Stimulated activated naive CD8-positive, alpha-beta T cell treated with anti-CD3 and anti-CD28 coated beads, Interleukin-15, Interleukin-2, amounts not matched to agents 100 ng/mL and 50 ng/mL, for 24 hours (primary cell): ENCODE measurements at regions not wholly inside any gene's neighbourhood (a gene's known extent, or its start where the extent isn't known, plus 50 kb on each side); places are given as distances from the start of the nearest gene placed in this dataset.

Experiments used
- H3K27ac Mint-ChIP-seq: one replicate; pipeline ENCODE4 v1.8.0; 2021; ENCODE audit warnings: mild to moderate bottlenecking, mixed read lengths
- H3K27me3 Mint-ChIP-seq: one replicate; pipeline ENCODE4 v1.8.0; 2021; ENCODE audit warnings: mixed read lengths
- H3K36me3 Mint-ChIP-seq: one replicate; pipeline ENCODE4 v1.8.0; 2021; ENCODE audit warnings: low read depth, mixed read lengths
- H3K4me1 Mint-ChIP-seq: one replicate; pipeline ENCODE4 v1.8.0; 2021; ENCODE audit warnings: low read depth, mixed read lengths
- H3K4me3 Mint-ChIP-seq: one replicate; pipeline ENCODE4 v1.8.0; 2021; ENCODE audit warnings: mild to moderate bottlenecking, mixed read lengths
- H3K9me3 Mint-ChIP-seq: one replicate; pipeline ENCODE4 v1.8.0; 2021; ENCODE audit warnings: mixed read lengths

DNA sequence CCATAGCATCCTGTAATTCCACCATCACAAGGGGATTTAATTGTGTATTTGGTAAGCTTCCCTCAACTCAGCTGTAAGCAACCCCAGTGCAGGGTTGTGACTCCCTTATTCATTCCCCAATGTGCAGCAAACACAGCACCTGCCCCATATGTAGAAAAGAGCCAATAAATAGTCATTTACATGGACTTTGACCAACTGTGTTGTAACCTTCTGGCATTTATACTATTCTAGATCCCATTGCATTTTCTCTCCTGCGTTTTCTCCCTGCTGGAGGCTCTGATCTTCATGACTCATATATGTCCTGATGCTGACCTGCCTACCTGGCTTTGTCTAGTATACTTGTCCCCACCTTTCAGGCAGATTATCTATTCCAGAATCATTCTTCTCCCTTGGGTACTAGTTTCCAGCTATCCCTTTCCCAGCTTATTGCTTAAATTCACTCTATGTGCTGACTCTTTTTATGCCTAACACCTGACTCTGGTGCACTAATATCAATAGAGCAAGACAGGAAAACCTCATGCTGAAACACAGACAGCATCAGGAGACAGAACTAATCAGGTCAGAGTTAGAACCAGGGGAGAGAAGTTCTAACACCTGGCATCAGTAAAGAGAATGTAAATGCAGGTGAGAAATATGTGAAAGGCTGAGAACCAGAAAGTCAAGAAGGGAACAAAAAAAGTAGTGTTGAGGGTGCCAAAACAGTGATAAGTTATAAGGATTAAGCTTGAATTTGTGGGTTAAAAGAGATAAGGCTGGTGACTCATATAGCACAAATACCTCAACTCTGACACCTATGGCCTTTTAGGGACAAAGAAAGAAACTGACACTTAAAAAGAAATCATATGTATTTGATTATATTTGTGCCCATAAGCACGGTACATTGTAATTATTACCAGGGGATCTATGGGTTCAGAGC is 402.7 kb downstream of the IPMK start:
- Mint-ChIP-seq H3K9me3 (no peaks in the 10 kb centered on the region), H3K27ac (no peak overlapping the region), H3K4me1 (no peaks in the 10 kb centered on the region), H3K27me3 (no peaks in the 10 kb centered on the region), H3K4me3 (no peak overlapping the region), H3K36me3 (no peaks in the 10 kb centered on the region)

DNA sequence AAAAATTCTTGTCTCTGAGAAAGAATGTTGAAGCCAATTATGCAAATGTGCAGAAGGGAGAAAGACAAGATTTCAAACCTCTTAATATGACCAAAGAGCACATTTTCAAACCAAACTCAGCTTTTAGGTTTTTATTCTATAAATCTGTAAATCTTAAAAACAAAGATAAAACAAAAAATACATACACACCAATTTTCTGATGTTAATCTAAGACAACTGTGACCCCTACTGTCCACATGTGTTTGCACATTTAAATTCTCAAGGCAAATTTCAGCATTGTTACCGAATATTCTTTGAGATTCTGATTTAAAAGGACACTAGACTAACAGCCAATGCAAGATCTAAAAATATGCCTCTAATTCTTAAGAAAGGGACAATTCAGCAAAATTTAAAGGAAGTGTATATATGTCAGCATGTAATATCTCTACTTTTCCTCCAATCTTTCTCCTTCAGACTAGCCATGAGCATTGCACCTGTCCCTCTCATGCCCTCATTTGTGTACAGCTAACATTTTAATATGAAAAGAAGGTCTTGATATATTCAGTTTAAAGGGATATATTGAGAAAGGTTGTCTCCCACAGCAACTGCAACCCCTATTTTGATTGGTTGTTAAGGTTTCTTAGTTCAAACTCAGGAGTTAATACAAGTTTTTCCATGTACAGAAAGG is 417.9 kb downstream of the IPMK start:
- no peaks in the 10 kb centered on the region for H3K27me3 Mint-ChIP-seq
- H3K9me3 Mint-ChIP-seq: no peaks in the 10 kb centered on the region
- no peak overlapping the region for H3K4me3 Mint-ChIP-seq
- no peak overlapping the region for H3K27ac Mint-ChIP-seq
- no peaks in the 10 kb centered on the region for H3K4me1 Mint-ChIP-seq
- no peaks in the 10 kb centered on the region for H3K36me3 Mint-ChIP-seq

DNA sequence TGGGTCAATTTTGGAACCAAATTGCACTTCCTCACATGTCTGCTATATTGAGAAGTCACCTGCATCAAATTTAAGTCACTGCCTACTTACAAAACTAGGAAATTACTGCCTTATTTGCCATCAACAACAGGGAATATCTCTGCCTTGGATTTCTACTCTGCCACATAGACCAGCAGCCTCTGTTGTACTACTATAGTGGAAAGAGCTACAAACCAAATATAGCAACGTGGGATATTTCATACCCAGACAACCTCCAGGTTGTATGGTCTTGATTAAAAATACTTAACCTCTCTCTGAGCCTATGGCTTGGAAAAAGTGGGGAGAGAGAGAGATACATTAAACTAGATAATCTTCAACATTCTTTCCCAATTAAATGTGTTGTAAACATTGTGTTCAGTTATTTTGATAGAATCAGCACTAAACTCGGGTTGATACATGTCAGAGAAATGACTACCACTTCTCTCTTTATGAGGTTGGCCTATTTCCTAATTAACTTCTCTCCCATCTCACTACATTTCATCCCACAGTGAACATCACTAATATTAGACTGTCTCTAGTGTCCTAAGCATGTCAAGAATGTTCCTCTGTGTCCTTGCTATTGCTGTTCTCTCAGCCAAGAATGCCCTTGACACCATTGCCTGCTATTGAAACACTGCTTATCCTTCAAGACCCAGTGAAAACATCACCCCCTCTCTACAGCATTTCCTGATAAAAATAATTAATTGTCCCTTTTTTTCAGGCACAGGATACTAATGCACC is 421.2 kb downstream of the IPMK start:
- Mint-ChIP-seq H3K27ac (no peak overlapping the region), H3K4me1 (no peaks in the 10 kb centered on the region), H3K27me3 (no peaks in the 10 kb centered on the region), H3K36me3 (no peaks in the 10 kb centered on the region), H3K9me3 (no peaks in the 10 kb centered on the region), H3K4me3 (no peak overlapping the region)

GRCh38 chr10:57844387-57844998 is 423.2 kb downstream of the IPMK start:
- H3K4me1 Mint-ChIP-seq: no peaks in the 10 kb centered on the region
- no peaks in the 10 kb centered on the region for H3K36me3 Mint-ChIP-seq
- no peak overlapping the region for H3K27ac Mint-ChIP-seq
- H3K27me3 Mint-ChIP-seq: no peaks in the 10 kb centered on the region
- H3K9me3 Mint-ChIP-seq: peaks cover 6% of the 10 kb centered on the region
- H3K4me3 Mint-ChIP-seq: no peak overlapping the region

DNA sequence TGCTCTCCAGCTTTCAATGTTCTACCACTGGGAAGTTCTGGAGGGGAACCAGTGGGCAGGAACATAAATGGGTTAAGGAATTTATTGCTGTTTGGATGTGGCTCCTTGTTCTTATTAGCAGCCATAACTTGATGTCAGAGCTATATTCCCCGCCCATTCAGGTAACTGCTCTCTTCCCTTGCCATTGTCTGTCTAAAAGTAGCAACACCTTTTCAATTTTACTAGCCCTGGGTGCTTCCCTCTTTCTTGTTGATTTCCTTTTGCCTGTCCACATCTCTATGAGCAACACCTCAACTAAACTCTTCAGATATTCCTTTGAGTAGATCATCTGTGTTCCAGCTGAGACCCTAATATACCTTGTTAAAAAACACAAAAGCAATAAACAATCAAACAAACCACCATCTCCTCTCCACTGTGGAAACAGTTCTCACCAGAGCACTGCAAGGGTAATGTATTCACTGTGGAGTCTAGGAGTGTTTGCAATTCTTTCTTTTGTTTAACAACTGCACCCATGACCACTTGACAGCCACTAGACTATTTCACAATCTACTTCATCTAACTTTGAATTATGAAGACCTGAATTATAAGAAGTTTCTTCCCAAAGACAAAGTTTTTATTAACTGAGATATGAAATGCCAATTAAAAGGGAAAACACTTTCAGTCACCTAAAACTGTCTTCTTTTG is 436.7 kb downstream of the IPMK start:
- H3K27me3 Mint-ChIP-seq: no peaks in the 10 kb centered on the region
- H3K36me3 Mint-ChIP-seq: no peaks in the 10 kb centered on the region
- H3K9me3 Mint-ChIP-seq: no peaks in the 10 kb centered on the region
- no peaks in the 10 kb centered on the region for H3K4me1 Mint-ChIP-seq
- H3K27ac Mint-ChIP-seq: no peak overlapping the region
- H3K4me3 Mint-ChIP-seq: no peak overlapping the region

DNA sequence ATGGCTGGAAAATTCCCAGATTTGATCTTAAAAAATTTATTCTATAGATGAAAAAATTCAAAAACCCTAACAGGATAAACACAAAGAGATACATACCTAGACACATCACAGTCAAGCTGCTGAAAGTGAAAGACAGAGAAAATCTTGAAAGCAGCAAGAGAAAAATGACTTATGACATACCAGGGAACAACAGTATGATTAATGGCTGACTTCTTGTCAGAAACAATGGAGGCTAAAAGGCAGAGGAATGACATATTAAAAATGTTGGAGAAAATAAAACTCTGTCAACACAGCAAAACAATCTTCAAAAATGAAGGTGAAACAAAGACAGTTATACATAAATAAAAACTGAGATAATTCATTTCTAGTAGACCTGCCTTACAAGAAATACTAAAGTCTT is 442.7 kb downstream of the IPMK start:
- Mint-ChIP-seq H3K27me3 (no peaks in the 10 kb centered on the region), H3K4me3 (no peak overlapping the region), H3K27ac (no peak overlapping the region), H3K4me1 (no peaks in the 10 kb centered on the region), H3K9me3 (peaks cover 8% of the 10 kb centered on the region), H3K36me3 (no peaks in the 10 kb centered on the region)

DNA sequence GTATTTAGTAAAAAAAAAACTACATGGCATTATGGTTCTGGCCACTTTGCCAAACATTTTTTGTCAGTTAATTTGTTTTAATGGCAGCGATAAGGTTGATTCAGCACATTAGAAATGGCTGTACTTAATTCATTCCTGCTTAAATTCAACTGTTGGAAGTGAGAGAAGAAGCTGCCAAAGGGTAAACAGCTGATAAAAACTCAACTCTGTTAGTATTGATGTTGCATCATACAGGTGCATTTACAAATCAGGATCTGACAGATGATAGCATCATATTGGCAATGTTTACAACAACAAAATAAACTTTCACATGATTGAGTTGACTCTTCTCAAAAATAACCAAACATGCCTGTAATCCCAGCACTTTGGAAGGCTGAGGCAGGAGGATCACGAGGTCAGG is 444.3 kb downstream of the IPMK start:
- no peak overlapping the region for H3K27ac Mint-ChIP-seq

DNA sequence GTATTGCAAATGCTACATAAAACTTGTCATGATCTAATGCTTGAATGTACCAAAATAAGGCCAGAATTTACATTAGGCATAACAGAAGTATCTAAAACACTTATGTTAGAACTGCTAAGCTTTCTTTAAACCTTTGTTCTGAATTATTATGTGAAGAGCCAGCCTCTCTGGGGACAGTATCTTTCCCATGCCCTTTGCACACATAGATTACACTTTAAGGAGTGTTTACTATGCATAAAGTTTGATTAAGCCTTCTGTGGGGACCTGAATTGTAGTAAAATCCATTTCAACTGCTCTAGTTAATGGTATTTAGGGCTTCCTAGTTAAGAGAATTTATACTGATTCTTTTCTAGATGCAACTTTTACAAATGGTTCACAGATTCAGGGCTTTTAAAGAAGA is 444.7 kb downstream of the IPMK start:
- H3K27ac Mint-ChIP-seq: no peak overlapping the region
- no peaks in the 10 kb centered on the region for H3K27me3 Mint-ChIP-seq
- H3K9me3 Mint-ChIP-seq: peaks cover 8% of the 10 kb centered on the region
- no peaks in the 10 kb centered on the region for H3K36me3 Mint-ChIP-seq
- H3K4me1 Mint-ChIP-seq: no peaks in the 10 kb centered on the region
- no peak overlapping the region for H3K4me3 Mint-ChIP-seq

More for the DNA sequence above, 444.3 kb downstream of the IPMK start:
- Mint-ChIP-seq H3K9me3 (peaks cover 8% of the 10 kb centered on the region), H3K4me3 (no peak overlapping the region), H3K4me1 (no peaks in the 10 kb centered on the region), H3K27me3 (no peaks in the 10 kb centered on the region), H3K36me3 (no peaks in the 10 kb centered on the region)

DNA sequence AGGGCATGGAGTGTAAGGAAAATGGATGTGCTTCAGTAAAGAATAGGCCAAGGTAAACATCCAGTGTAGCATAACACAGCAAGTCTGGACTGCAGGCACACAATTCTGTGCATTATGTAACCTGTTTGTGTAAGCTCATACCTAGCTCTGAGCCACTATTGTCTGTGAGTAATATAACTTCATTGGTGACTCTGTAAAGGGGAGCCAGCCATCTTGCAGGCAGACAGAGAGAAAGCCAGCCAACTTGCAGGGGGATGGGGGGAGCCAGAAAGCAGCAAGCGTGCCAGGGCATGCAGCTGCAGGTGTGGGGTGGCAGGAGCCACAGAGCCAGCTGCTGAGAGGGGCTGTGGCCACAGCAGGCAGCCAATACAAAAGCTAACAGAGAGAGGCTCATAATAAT is 449.2 kb downstream of the IPMK start:
- Mint-ChIP-seq H3K4me1 (no peaks in the 10 kb centered on the region), H3K27me3 (no peaks in the 10 kb centered on the region), H3K36me3 (no peaks in the 10 kb centered on the region), H3K27ac (no peak overlapping the region), H3K9me3 (no peaks in the 10 kb centered on the region), H3K4me3 (no peak overlapping the region)

- Mint-ChIP-seq H3K4me3 (no peak overlapping the region), H3K4me1 (no peaks in the 10 kb centered on the region), H3K27ac (no peak overlapping the region), H3K9me3 (no peaks in the 10 kb centered on the region), H3K27me3 (no peaks in the 10 kb centered on the region), H3K36me3 (no peaks in the 10 kb centered on the region)
Measured at GRCh38 chr10:57817741-57818140, 450.0 kb downstream of the IPMK start.

GRCh38 chr10:57815949-57816348 is 451.7 kb downstream of the IPMK start:
- Mint-ChIP-seq H3K36me3 (no peaks in the 10 kb centered on the region), H3K4me1 (no peaks in the 10 kb centered on the region), H3K4me3 (no peak overlapping the region), H3K27me3 (no peaks in the 10 kb centered on the region), H3K27ac (no peak overlapping the region), H3K9me3 (no peaks in the 10 kb centered on the region)

DNA sequence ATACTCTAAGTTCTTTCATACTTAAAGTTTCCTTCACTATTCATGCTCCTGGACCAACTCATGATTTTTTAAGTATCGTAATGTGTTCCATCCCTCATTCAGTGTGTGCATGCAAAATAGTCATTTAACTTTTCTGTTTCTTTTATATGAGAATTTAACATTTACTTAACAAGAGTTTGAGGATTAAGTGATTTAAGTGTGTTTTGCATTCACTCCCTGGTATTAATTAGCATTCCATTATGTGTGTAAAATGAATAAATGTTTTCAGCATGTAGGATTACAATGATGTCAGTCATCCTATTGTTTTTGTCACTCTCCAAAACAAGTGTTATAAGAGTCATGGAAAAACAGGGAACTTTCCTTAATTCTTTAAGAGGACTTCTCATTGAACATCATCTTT is 457.7 kb downstream of the IPMK start:
- Mint-ChIP-seq H3K27me3 (no peaks in the 10 kb centered on the region), H3K4me1 (no peaks in the 10 kb centered on the region), H3K9me3 (no peaks in the 10 kb centered on the region), H3K4me3 (no peak overlapping the region), H3K36me3 (no peaks in the 10 kb centered on the region), H3K27ac (no peak overlapping the region)

GRCh38 chr10:57807906-57808305 is 459.8 kb downstream of the IPMK start:
- no peaks in the 10 kb centered on the region for H3K4me1 Mint-ChIP-seq
- H3K27me3 Mint-ChIP-seq: no peaks in the 10 kb centered on the region
- H3K9me3 Mint-ChIP-seq: no peaks in the 10 kb centered on the region
- H3K36me3 Mint-ChIP-seq: no peaks in the 10 kb centered on the region
- H3K4me3 Mint-ChIP-seq: no peak overlapping the region
- H3K27ac Mint-ChIP-seq: no peak overlapping the region

- no peaks in the 10 kb centered on the region for H3K36me3 Mint-ChIP-seq
- no peaks in the 10 kb centered on the region for H3K4me1 Mint-ChIP-seq
- H3K4me3 Mint-ChIP-seq: no peak overlapping the region
- no peaks in the 10 kb centered on the region for H3K27me3 Mint-ChIP-seq
- no peaks in the 10 kb centered on the region for H3K9me3 Mint-ChIP-seq
- H3K27ac Mint-ChIP-seq: no peak overlapping the region
Measured at GRCh38 chr10:57806675-57807074, 461.0 kb downstream of the IPMK start.
